ENCODE measurements at regions not wholly inside any gene's neighbourhood (a gene's known extent, or its start where the extent isn't known, plus 50 kb on each side); places are given as distances from the start of the nearest gene placed in this dataset.

- TF ChIP-seq CTCF (IDR thresholded peaks at IDR 0.05), result no peak
- TF ChIP-seq POLR2A (IDR thresholded peaks at IDR 0.05), result no peak
Observed at GRCh38 chr3:143192193-143192592, 72.6 kb downstream of the CHST2 start.
